ENCODE measurements at regions not wholly inside any gene's neighbourhood (a gene's known extent, or its start where the extent isn't known, plus 50 kb on each side); places are given as distances from the start of the nearest gene placed in this dataset.

- no peaks in the 10 kb centered on the region for H3K36me3 ChIP-seq (ENCODE audit: control insufficient read depth in 2 of 2, extremely low read depth in 1 of 2, insufficient read depth in 2 of 2, low read length in 2 of 2)
- ChIA-PET CTCF (no interaction called here), POLR2A (no interaction called here)
- H4K20me1 ChIP-seq (replicated peaks; ENCODE audit: control insufficient read depth, extremely low read depth, insufficient read depth, low read length): no peaks in the 10 kb centered on the region
- H3K27ac ChIP-seq (ENCODE audit: insufficient read depth, low read depth, low read length): no peak overlapping the region
- no peaks in the 10 kb centered on the region for H3K9me3 ChIP-seq (replicated peaks; ENCODE audit: control insufficient read depth, insufficient read depth, low read length)
- FAIRE-seq (no peak), DNase-seq (ENCODE audit: low read depth, low spot score) (no peak)
- H3K79me2 ChIP-seq (ENCODE audit: control insufficient read depth, insufficient read depth, low read length): no peaks in the 10 kb centered on the region
- H3K4me1 ChIP-seq (ENCODE audit: control insufficient read depth, extremely low read depth, insufficient read depth, low read length): no peaks in the 10 kb centered on the region
- intact Hi-C loops (cut with micrococcal nuclease): no loop called here
- no peak overlapping the region for H3K4me3 ChIP-seq (replicated peaks in 1 of 3; ENCODE audit: insufficient read depth in 1 of 3, low read depth in 1 of 3, low read length in 3 of 3)
- no peak overlapping the region for H2AFZ ChIP-seq (ENCODE audit: low read depth, low read length)
- dilution Hi-C loops (cut with MboI; ENCODE audit: extremely low pct_ligation_motif_present, low sequenced_read_pairs): no loop called here
- no peaks in the 10 kb centered on the region for H3K9me1 ChIP-seq (replicated peaks; ENCODE audit: control insufficient read depth, extremely low read depth, insufficient read depth, low read length)
- BruUV-seq (replicated peaks): no TSS peak
- no peak for TF ChIP-seq POLR2A (IDR thresholded peaks at IDR 0.05; ENCODE audit: low read depth, low read length)
- no peak for TF ChIP-seq GATA2 (IDR thresholded peaks at IDR 0.05; ENCODE audit: insufficient read depth, insufficient read length, low read depth, low read length)
- no peak overlapping the region for H3K9ac ChIP-seq (replicated peaks; ENCODE audit: extremely low read depth, insufficient read depth, low read length)
- no peaks in the 10 kb centered on the region for H3K27me3 ChIP-seq (ENCODE audit: control insufficient read depth in 2 of 2, insufficient read depth in 2 of 2, low read length in 2 of 2)
- no peak overlapping the region for H3K4me2 ChIP-seq (ENCODE audit: insufficient read depth, low read length)
Measured at GRCh38 chr11:127998421-127998820, 588.9 kb downstream of the ETS1 start.

GRCh38 chr11:127997594-127997993 is 589.8 kb downstream of the ETS1 start:
- Histone ChIP-seq H3K27ac (ENCODE audit: insufficient read depth, low read depth, low read length) (no peak overlapping the region), H4K20me1 (replicated peaks; ENCODE audit: control insufficient read depth, extremely low read depth, insufficient read depth, low read length) (no peaks in the 10 kb centered on the region), H3K36me3 (ENCODE audit: control insufficient read depth in 2 of 2, extremely low read depth in 1 of 2, insufficient read depth in 2 of 2, low read length in 2 of 2) (no peaks in the 10 kb centered on the region), H3K4me3 (replicated peaks in 1 of 3; ENCODE audit: insufficient read depth in 1 of 3, low read depth in 1 of 3, low read length in 3 of 3) (no peak overlapping the region), H3K9me3 (replicated peaks; ENCODE audit: control insufficient read depth, insufficient read depth, low read length) (no peaks in the 10 kb centered on the region), H3K9ac (replicated peaks; ENCODE audit: extremely low read depth, insufficient read depth, low read length) (no peak overlapping the region), H3K79me2 (ENCODE audit: control insufficient read depth, insufficient read depth, low read length) (no peaks in the 10 kb centered on the region), H3K9me1 (replicated peaks; ENCODE audit: control insufficient read depth, extremely low read depth, insufficient read depth, low read length) (no peaks in the 10 kb centered on the region), H3K4me2 (ENCODE audit: insufficient read depth, low read length) (no peak overlapping the region), H2AFZ (ENCODE audit: low read depth, low read length) (no peak overlapping the region), H3K27me3 (ENCODE audit: control insufficient read depth in 2 of 2, insufficient read depth in 2 of 2, low read length in 2 of 2) (no peaks in the 10 kb centered on the region), H3K4me1 (ENCODE audit: control insufficient read depth, extremely low read depth, insufficient read depth, low read length) (no peaks in the 10 kb centered on the region)
- no peak for TF ChIP-seq EZH2 (IDR thresholded peaks at IDR 0.05; ENCODE audit: borderline replicate concordance, low read depth, low read length, severe bottlenecking)
- no peak for TF ChIP-seq MAX (IDR thresholded peaks at IDR 0.05; ENCODE audit: insufficient read depth, insufficient read length)
- dilution Hi-C loops (cut with MboI; ENCODE audit: extremely low pct_ligation_motif_present, low sequenced_read_pairs) (no loop called here), intact Hi-C loops (cut with micrococcal nuclease) (no loop called here)
- no TSS peak for BruUV-seq (replicated peaks)
- FAIRE-seq (no peak), DNase-seq (ENCODE audit: low read depth, low spot score) (no peak)
- ChIA-PET POLR2A (no interaction called here), CTCF (interaction anchor here (0.8 kb wide), 1 partner anchor 160 kb away, joined by 3 read pairs; no protein-coding TSS in a partner anchor)

Data from endothelial cell of umbilical vein (primary cell).